Erythroblast (primary cell): ENCODE measurements at regions not wholly inside any gene's neighbourhood (a gene's known extent, or its start where the extent isn't known, plus 50 kb on each side); places are given as distances from the start of the nearest gene placed in this dataset.

ENCODE experiments used
- GATA1 ChIP-seq: IDR thresholded peaks from 2 replicates; pipeline ENCODE4 v1.6.1; 2011; ENCODE audit warnings: low read depth, mild to moderate bottlenecking, control low read depth, low read length, moderate library complexity
- POLR2A ChIP-seq: IDR thresholded peaks from 2 replicates; pipeline ENCODE4 v1.6.1; 2011; ENCODE audit warnings: mild to moderate bottlenecking, low read length

- TF ChIP-seq POLR2A: no peak
- TF ChIP-seq GATA1: no peak
Measured at GRCh38 chr9:73515216-73515615, 363.6 kb downstream of the ANXA1 start.
